GM18519 (cell line): ENCODE measurements at regions not wholly inside any gene's neighbourhood (a gene's known extent, or its start where the extent isn't known, plus 50 kb on each side); places are given as distances from the start of the nearest gene placed in this dataset.
"Not testable (repeated sequence)": the region's sequence is repeated elsewhere in the genome, so short reads cannot be mapped to it uniquely, and the experiment has no call there.

Source experiments
- ATAC-seq: cut with Tn5 transposase; IDR thresholded peaks from one replicate; pipeline ENCODE4 v1.9.1; 2021; ENCODE audit warnings: mild to moderate bottlenecking, moderate library complexity; ENCODE audit not compliant: unreplicated experiment, low FRiP score

DNA sequence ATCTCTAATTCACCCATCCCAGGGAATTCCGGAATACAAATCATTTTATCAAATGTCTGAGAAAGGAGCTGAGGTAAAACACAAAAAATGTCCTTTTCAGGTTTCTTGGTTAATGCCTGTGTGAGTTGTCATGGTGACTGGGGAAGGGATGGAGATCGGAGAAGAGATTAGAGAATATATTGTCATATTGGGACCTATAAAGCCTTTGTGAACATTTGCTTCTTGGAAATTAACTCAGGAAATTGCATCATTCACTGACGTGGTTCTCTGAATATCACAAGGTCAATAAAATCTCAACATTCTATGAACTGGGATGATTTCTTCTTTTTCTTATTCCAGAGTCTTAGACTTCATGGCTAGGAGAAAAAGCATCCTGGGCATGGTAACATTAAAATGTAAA is 174.8 kb upstream of the GLRA2 start:
- ATAC-seq, result no peak

DNA sequence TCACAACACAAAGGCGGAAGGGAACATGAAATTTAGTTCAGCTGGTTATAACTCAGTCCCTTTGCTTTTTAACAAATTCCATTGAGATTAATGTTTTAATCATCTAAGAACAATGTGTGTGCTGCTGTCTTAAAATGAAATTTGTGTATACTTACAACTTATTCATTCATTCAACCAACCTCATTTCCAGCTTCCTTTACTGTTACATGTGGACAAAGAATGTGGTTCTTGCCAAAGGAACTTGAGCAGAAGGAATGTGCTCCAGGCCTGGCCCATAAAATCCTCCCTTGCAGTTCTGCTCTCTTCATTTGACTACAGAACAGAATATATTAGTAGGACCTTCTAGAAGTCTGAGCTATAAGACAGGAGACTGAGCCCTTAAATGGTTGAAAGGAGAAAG is 176.8 kb upstream of the GLRA2 start:
- no peak for ATAC-seq

GRCh38 chrX:14351611-14352303 is 177.6 kb upstream of the GLRA2 start:
- ATAC-seq, result no peak

DNA sequence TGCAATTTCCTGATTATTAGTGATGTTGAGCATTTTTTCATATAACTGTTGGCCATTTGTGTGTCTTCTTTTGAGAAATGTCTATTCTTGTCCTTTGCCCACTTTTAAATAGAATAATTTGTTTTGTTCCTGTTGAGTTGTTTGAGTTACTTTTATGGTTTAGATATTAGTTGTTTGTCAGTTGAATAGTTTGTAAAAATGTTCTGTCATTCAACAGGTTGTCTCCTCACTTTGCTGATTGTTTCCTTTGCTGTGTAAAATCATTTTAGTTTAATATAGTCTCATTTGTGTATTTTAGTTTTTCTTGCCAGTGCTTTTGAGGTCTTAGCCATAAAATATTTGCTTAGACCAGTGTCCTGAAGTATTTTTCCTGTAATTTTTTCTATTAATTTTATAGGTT is 181.8 kb upstream of the GLRA2 start:
- ATAC-seq, result no peak

- ATAC-seq, result no peak
Measured at GRCh38 chrX:14344172-14344940, 185.0 kb upstream of the GLRA2 start.

DNA sequence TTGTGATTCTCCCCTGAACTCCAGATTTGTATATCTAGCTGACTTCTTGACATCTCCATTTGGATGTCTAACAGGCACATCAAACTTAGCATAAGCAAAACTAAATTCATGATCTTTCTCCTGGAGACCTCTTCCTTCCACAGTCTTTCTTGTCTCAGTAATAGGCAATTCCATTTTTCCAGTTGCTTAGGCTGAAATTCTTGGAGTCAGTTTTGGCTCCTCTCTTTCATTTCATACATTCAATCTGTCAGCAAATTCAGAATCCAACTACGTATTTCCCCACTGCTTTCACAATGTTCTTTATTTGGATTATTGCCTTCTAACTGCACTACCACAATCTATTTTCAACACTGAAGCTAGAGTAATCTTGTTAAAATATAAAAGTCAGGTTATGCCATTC is 219.9 kb upstream of the GLRA2 start:
- ATAC-seq, result no peak

- ATAC-seq, result not testable (repeated sequence)
Measured at GRCh38 chrX:14308976-14309375, 220.4 kb upstream of the GLRA2 start.

DNA sequence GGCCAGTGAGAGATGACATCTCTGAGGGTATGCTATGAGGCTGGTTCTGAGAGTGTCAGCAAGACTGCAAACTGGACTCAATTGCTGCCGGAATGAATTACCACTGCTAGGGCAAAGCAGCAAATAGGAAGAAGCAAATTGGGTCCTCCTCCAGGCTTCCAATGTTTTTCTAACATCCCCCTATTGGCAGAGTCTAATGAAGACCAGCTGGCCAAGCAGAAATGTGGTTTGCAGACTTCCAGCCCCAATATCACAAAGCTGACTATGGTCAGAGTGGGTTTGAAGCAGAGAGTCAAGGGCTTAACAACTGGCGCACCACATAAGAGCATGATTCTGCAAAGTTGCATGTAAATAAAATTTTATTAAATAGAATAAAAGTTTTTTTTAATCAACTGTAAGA is 225.4 kb upstream of the GLRA2 start:
- ATAC-seq, result no peak

GRCh38 chrX:14302561-14302960 is 226.8 kb upstream of the GLRA2 start:
- not testable (repeated sequence) for ATAC-seq

- ATAC-seq, result no peak
Measured at GRCh38 chrX:14300376-14300775, 229.0 kb upstream of the GLRA2 start.

DNA sequence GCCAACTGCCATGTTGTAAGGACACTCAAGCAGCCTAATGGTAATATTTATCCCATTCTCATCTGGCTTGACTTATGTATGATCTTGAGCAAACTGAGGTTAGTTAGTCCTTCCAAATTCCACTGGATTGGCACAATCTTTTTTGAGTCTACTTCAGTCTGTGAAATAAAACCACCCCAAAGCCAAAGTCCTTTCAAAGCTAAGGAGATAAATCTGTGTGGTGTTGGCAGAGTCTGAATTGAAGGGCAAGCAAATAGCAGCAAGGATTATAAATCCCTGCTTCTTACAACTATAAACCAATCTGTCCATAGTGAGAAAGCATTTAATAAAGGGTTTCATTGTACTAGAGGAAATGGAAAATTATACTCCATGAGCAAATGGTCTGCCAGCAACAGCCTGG is 233.9 kb upstream of the GLRA2 start:
- no peak for ATAC-seq

DNA sequence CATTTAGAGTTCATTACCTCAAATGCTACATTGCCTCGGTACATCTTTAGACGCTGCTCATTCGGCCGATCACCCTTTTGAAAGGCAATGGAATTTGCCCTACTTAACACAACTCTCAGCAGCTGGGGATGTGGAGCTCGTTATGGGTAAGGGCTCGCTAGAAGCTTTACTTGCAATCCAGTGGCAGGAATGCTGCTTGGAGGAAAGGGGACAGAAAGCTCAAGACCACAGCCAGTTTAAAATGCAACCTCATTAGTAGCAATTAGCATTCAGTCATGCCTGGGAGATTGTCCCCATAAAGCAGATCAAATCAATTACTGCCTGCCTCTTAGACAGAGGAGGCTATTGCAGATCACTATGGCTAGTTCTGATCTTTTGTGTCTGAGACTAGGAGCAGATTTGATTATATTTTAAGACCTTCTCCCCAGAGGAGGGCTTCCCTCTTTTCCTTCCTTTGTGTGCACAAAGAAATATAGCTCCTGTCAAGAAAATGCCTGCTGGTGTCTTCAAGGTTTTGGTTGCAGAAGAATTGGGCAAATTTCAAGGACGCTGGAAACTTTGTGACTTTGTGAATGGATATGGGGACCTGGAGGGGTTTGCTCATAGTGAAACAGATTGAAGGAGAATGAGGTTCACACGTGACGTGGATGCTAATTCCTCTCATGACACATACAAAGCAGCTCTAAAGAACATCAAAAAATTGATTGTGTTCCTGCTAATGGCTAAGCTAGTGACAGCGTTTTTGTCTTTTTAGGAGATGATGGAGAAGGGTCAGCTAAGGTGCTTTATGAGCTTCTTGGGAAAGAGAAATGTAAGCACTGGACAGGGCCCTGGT is 237.5 kb upstream of the GLRA2 start:
- no peak for ATAC-seq

GRCh38 chrX:14290335-14290734 is 239.0 kb upstream of the GLRA2 start:
- no peak for ATAC-seq

DNA sequence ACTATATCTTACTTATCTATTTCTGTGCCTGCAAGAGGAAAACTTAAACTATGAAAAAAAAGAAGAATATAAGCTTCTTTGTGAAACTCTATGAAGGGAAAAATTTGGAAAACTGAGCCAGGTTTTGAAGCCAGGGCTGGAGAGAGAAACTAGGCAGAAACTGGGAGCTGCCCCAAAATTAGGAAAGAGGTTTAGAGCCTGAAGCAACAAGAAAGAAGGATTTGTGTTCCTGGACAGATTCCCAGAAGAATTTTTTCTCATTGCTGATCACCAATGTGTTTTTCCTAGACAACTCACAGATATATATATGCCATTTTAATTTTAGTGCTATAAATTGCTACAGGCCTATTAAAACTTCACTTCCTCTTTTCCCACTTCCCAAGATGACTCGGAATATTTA is 245.0 kb upstream of the GEMIN8 start:
- ATAC-seq, result no peak

DNA sequence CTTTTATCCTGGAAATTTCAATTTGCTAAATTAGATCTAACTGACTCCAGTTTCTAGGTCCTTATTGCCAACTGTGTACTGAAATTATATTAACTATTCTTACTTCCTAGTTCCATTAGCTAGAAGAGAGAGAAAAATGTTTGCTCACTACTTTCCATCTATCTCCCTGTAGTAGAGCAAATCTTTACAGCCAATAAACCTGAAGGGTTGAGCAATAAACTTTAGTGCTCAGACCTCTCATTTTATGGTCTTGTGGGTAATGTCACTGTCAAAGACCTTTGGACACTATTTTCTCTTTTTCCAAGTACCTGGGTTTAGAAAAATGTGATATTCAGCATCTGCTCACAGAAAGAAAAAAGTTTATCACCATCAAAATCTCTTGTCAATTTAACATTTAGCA is 237.5 kb upstream of the GEMIN8 start:
- ATAC-seq, result no peak

DNA sequence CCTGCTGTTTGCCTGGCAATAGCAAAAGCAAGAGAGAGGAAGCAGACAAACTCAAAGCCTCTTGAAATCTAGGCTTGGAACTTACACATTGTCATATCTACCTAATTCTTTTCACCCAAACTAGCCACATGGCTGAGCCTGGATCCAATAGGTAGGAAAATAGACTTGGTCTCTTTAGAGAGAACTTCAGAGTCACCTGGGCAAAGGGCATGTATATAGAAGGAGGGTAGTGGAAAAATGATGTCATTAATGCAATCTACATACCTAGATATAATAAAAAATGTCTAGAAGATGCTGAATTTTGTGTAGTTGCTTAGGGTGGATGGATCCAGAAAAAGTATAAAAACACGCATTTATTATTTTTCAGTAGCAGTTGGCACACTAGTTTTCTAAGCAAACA is 237.0 kb upstream of the GEMIN8 start:
- no peak for ATAC-seq

- no peak for ATAC-seq
Measured at GRCh38 chrX:14243823-14244222, 214.1 kb upstream of the GEMIN8 start.

DNA sequence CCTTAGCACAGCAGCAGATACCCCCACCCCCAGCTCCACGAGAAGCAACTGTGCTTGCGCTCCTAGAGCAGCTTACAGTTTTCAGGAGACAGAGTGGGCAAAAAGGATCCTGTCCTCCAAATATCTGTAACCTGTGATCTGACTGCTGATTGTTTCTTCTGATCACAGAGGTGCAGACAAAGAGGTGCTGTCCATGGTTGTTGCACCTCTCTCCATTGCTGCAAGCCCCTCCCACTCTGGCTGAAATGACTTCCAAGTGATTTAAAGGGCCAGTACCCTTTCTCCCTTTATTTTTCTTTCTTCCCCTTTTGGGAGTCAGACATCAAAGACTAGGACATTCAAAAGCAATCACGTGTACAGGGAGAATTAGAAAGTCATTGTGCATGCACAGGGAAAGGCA is 205.3 kb upstream of the GEMIN8 start:
- no peak for ATAC-seq

- no peak for ATAC-seq
Measured at GRCh38 chrX:14232688-14233087, 203.0 kb upstream of the GEMIN8 start.

- no peak for ATAC-seq
Measured at GRCh38 chrX:14228611-14229010, 198.9 kb upstream of the GEMIN8 start.

GRCh38 chrX:14220386-14220944 is 190.8 kb upstream of the GEMIN8 start:
- ATAC-seq, result no peak
